CD4-positive, alpha-beta T cell treated with Interleukin-4 for 4 hours (primary cell): ENCODE measurements at regions not wholly inside any gene's neighbourhood (a gene's known extent, or its start where the extent isn't known, plus 50 kb on each side); places are given as distances from the start of the nearest gene placed in this dataset.
"Not testable (repeated sequence)": the region's sequence is repeated elsewhere in the genome, so short reads cannot be mapped to it uniquely, and the experiment has no call there.

Source experiments
- DNase-seq: peaks from one replicate; pipeline ENCODE4 v3.0.0-alpha.2; 2020

DNA sequence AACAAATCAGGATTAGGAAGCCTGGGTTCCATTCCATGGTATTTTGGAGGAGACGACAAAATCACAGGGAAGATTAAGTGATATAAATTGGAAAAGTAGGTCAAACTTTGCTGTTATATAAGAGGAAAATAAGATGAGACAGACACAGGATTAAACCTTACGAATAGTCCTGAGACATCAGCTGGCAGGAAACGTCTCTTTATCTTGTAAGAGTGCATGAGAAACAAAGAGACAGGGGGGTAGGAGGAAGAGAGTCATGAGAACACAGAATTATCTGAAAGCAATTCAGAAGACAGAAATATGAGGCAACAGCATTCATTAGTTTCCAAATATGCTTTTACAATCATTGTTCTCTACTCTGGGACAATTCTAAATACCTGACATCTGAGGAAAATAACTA is 310.6 kb upstream of the MIR17HG start:
- DNase-seq, result no peak

DNA sequence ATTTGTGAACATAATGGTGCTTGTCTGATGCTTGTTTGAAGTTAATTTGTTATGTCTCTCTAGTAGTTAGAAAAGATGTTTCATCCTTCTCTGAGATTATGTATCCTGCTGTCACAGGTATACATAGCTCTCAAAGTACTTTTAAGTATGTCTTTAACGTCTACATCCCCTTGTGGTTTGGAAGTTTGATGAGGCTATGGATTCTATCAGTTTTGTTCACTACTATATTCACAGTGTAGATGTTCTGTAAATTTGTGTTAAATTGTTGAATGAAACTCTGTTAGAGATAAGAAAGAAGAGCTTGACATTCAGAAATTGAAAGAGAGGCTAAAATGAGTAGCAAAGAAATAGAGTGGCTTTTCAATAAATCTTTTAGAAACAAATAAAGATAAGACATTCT is 304.6 kb upstream of the MIR17HG start:
- no peak for DNase-seq

DNA sequence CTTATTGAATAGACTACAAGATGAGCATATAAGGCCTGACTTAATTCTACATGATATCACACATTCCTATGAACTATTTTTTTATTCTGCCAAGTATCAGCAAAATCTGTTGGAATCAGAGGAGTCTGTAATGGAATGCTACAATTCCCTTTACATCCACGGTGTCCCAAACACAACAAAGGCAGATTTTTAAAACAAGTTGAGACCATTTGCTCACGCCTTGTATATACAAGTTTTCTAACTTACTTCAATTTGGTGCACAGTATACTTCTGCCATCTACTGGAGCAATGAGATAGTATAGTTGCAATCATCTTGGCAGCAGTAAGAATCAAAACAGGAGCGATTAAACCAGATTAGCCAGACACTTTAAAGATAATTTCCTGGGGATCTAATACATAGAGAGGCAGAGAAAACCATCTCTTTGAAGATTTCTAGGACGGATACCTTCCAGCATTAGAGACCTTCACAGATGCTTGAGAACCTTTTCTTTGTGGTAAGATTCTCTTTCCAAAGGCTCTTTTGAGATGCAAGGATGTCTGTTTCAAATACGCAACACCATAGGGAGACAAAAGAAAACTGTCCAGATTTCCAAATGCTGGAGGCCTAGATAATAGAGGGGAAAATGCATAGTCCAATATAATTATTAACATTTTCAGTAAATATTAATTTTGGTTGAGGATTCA is 302.0 kb upstream of the MIR17HG start:
- no peak for DNase-seq

DNA sequence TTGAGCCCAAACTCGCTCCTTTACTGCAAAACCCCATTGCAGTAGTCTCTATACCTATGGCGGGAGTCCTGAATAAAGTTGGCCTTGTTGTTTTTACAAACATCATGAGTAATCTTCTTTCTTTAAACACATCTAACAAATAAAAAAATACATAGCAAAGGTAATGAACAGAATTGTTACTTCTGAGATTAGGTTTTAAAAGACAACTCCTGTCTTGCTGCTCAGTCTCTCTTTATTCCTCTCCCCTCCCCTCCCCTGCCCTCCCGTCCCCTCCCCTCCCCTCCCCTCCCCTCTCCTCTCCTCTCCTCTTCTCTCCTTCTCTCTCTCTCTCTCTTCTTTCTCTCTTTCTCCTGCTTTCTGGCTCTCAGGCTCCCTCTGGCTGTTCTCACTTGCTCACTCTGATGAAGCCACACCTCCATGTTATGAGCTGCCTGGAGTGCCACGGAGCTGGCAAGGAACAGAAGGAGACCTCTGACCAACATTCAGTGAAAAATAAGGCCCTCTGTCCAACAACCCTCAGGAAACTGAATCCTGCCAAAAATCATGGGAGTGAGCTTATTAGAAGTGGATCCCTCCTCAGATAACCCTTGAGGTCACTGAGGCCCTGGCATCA is 300.7 kb upstream of the MIR17HG start:
- DNase-seq, result no peak

DNA sequence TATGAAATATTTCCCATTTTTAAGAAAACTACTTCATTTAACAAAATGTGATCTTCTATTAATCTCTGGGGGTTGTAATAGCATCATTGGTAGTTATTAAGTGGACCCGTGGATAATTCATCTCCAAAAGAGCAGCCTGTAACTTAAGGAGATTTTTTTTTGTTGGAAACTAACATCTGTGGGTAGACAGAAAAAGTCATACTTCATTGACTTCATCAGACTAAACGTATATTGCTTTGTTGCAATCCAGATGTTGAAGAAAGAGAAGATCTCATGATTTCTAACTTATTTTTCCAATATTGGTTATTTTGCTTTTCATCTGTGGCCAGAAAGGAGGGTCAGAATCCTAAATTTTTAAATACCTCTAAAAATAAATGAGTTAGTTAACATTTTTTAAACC is 296.5 kb upstream of the MIR17HG start:
- DNase-seq, result no peak

DNA sequence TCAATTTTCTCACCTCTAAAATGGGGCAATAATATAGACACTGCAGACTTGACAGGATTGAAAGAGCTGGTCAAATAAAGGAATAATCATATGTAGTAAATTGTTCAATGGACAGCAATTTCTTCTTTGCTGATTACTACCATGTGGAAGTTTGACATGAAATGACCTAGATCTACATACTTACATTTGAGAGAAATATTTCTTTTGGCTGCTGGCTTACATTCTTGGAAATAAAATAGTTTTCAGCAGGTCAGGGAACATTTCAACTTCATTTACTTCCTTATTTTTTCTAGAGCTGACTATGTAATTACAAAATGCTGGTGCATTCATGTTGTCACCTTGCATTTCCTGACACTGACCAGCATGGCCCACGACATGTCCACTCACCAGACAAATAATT is 294.6 kb upstream of the MIR17HG start:
- DNase-seq, result no peak

DNA sequence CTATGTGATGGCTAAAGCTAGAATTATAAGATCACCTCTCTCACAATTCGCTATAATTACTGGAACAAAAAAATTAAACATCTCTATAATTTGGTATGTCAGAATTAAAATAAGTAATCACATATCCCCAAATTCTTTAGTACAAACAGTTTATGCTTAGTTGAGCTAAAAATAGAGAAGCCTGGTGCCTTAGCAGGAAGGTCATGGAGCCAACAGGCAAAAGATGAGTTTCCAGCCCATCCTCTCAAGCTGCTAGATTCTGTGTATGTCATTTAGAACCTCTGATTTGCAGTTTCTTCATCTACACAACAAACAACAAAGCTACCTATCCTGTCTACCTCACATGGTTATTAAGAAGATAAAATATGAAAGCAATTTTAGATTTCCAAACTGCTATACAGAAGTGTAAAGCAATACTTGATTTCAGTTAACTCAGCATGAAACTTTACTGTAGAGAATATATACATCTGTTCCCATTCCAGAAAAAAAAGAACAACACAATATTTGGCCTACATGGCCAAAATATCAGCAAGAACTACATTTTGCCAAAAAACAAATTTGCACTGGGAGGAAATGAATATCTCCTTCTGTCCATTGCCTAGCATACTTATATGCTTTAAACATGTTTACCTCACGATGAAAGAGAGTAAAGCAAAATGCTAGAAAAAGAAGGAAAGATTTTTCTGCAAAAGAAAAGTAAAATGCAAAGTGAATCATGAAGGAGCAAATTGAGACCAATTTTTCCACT is 294.0 kb upstream of the MIR17HG start:
- no peak for DNase-seq

DNA sequence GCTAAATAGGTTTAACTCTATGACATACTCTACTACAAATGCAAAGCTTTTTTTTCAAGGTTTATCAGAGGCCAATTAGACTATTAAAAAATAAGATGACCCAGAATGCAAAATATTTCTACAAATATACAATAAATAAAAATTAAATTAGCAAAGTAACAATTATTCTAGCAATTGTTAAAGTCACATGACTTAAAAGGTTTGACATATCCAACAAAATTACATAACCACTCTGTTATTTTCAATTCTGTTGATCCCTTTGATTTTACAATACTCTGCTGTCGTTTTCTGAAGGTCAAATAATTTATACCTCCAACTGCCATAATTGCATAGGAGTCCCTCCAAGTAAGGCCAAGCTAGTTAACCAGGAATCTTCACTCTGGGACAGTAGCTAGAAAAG is 292.6 kb upstream of the MIR17HG start:
- DNase-seq, result no peak

DNA sequence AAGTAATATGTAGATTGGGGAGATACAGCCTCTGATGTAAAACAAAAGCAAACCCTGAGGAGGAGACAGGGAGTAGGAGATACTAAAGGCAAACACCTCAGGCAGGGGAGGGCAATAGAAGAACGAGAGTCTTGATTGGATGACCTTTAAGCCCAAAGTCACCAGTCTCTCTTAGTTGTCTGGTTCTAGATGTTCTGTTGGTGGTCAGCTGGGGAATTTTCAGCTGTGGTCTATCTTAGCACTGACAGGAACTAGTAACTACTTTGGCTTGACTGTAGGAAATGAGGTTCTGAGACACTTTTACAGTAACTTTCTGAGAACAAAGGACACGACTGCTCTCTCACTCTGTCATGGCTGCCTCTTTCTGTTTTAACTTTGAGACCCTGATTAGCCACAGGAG is 290.7 kb upstream of the MIR17HG start:
- no peak for DNase-seq

DNA sequence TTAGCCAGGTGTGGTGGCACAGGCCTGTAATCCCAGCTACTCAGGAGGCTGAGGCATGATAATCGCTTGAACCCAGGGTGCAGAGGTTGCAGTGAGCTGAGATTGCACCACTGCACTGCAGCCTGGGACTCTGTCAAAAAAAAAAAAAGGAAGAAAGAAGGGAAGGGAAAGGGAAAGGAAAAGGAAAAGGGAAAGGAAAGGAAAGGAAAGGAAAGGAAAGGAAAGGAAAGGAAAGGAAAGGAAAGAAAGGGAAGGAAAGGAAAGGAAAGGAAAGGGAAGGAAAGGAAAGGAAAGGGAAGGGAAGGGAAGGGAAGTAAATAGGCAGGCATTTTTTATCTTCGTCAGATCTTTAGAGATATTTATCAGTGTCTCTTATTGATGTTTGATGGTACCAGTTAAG is 290.0 kb upstream of the MIR17HG start:
- DNase-seq, result not testable (repeated sequence)

DNA sequence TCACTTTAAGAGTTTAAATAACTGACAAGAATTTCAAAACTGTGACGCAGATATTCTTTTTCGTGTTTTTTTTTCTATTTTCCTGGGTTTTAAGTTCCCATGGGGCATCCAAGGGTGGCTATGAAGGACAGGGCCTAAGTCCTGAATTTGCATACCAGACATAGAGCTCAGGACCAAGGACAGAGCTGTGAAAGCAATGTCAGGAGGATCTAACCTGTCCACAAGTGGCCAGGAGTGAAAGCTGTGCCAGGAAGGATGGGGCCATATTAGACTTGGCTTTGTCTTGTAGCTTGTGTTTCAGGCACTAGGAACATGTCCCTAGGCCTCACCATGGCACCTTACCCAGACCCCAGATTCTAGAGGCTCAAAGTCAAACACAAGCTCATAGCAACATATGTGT is 289.4 kb upstream of the MIR17HG start:
- DNase-seq, result no peak

DNA sequence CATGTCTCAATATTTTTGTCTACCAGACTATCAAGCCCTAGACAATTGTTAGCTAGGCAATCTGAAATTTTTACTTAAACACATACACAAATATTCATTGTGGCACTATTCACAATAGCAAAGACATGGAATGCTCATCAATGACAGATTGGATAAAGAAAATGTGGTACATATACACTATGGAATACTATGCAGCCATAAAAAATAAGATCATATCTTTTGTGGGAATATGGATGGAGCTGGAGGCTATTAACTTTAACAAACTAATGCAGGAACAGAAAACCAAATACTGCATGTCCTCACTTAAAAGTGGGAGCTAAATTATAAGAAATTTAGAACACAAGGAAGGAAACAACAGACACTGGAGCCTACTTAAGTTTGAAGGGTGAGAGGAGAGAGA is 288.6 kb upstream of the MIR17HG start:
- no peak for DNase-seq

DNA sequence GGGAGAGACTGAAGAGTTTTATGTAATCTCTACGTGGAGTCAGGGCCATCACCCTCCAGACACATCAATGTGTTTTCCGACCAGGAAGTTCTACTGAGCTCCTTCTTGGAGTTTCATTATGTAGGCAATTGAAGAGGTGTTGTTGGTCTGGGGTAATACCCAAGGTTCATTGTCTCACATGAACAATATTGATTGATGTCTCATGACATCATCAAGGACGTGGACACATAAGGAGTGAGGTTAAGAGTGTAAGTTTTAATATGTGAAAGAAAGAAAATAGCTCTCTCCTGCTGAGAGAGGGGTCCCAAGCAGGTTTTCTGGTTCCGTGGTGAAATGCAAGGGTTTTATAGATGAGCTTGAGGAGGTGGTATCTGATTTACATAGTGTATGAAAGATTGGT is 280.7 kb upstream of the MIR17HG start:
- no peak for DNase-seq

DNA sequence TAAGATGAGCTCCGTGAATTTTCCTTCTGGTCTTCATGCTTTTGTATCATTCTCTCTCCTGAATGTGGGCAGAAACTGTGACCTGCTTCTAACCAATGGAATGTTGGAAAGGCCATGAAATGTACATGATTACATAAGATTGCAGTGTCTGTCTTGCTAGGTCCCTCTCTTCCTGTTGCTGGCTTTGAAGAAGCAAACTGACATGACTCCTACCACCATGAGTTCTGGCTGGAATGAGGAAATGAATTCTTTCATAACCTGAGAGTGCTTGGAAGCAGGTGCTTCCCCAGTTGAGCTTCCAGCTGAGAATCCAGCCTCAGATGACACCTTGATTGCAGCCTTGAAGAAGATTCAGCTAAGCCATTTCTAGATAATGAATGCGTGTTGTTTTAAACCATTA is 275.0 kb upstream of the MIR17HG start:
- no peak for DNase-seq

DNA sequence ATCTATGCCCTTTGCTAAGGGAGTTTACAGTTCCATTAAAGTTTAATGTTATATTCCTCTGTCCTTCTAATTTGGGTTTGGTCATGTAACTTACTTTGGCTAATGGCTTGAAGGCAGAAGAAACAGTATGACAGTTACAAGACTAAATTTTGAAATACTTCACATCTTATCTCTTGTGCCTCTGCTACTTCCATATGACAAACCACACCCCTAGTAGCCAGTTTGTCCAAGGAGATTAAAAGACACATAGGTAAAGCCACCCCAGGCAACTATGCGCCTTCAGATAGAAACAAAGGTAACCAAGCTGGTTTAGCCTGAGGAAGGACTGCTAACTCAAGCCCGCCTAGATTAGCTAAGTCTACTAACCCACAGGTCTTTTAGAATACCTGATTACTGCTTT is 273.4 kb upstream of the MIR17HG start:
- DNase-seq, result no peak

DNA sequence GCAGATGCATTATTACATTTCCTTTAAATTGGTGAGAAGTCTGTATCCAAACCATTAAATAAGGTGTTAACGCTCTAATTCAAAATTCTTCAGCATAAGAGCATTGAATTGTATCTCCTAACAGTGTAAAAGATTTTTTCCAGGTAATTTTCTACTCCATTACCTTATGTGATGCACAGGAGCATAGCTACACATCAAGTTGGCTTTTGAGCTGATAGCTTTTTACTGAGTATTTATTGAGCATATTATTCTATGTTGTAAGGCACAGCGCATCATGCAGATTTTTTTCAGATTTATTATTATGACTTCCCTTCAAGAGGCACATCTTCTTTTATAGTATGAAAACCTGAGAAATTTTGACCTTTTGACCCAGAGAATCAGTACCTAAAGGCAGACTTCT is 270.7 kb upstream of the MIR17HG start:
- DNase-seq, result no peak

DNA sequence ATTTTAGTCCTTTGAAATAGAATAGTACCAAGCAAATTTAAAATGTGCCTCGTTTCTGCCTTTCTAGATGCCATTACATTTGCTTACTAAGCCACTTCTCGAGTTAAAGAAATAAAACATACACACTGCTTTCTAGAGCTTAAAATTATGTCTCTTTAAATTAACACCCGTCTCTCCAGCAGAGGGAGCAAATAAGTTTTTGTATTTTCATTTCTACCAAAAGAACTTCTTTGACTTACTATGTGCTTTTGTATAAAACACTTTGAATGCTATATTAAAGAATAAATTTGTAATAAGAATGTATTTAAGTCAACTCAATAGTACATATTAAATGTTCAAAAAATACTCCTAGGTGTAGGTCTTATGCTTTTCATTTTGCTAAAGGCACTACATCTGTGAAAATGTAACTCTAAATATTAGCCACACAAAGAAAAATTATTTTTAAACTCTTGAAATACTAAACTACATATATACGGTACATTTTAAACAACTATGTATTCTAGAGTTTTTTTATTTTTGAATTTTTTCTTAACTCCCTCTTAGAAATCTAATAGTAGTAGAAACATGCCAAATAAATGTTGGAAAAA is 269.3 kb upstream of the MIR17HG start:
- DNase-seq, result no peak

DNA sequence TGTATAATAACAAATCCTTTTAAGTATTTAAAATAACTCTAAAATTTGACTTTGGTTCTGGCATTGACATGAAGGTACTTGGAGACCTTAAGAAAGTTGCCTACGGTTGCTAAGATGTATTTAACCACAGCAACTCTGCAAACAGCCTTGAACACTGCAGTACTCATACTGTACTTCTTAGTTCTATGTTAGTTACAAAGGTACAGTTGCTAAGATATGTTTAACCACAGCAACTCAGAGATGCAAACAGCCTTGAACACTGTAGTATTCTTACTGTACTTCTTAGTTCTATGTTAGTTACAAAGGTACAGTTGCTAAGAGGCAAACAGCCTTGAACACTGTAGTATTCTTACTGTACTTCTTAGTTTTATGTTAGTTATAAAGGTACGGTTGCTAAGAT is 268.3 kb upstream of the MIR17HG start:
- no peak for DNase-seq

DNA sequence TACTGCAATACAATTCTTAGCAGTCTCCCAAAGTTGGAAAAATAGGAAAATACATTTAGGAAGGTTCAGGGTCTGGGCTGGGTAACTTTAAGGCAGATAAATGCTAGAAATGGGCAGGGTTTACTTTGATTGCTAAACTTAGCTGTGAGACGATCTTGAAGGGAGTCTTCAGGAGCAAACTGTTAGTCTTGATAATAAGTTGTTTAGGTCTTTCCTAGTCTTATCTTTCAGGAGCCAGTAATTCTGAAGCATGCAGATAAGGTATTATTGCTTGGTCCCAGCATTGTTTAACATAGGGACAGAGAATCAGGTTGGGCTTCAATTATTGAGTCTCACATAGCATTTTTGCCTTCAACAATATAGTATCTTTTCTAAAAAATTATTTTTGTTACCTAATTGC is 262.4 kb upstream of the MIR17HG start:
- no peak for DNase-seq

DNA sequence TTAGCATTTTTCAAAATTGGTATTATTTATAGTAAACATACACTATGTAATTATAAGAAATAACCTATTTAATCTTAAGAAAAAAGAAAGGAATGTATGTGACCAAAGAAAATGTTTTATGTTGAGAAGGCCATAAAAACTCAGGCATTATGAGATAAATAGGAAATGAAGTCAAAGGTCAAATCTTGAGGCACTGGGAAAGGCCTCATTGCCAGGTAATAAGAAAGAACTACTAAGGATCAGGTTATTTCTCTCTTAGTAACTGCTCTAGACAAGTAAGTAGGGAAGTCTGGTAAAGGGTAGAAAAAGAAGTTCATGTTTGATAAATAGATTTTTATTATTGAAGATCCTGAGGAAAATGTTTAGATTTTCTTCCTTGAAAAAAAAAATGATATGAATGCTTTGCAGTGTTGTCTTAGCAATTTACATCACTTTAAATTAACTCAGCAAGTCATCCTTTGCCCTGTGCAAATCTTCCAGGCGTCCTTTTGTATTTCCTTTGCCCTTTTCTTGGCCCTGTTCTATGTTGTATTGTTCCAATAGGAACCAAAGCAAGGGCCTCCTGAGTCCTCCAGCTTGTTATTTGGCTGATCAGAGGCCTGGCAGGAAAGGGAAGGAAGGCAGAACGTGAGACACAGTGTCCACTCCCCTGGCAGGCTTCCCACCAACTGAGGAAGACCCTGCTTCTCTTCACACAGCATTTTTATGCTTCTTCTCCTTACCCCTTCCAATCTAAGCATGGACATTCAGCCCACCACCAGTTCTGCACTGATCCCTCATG is 260.4 kb upstream of the MIR17HG start:
- no peak for DNase-seq

DNA sequence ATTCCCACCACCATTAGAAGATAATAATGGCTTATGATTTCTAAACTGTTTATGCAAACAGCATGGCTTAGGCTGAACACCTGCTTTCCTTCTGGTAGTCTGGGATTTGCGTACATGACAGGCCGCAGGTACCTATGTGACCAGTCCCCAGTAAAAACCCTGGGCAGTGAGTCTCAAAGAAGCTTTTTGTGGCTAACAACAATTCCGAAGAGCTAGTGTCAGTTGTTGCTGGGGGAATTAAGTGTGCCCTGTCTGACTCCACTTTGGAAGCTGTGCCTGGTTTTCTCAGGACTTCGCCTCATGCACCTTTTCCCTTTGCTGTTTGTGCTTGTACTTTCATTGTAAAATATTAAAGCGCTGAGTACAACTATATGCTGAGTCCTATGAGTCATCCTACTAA is 250.2 kb upstream of the MIR17HG start:
- DNase-seq, result no peak

DNA sequence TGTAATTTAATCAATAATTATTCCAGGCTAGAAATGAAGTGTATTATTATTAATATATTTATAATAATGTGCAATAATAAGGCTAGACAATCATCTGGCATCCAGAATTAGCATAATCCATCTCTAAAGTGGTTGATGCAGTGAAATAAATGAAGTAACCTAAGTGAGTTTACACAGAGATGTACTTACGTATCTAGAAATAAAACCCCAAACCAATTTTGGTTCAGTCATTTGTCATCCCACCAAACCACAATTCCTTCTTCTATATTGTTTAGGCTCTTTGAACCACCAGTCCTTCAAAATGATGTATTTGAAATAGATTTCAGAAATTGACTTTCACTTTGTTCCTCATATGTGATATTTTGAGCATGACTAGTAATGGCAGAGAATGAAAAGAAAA is 247.6 kb upstream of the MIR17HG start:
- no peak for DNase-seq

DNA sequence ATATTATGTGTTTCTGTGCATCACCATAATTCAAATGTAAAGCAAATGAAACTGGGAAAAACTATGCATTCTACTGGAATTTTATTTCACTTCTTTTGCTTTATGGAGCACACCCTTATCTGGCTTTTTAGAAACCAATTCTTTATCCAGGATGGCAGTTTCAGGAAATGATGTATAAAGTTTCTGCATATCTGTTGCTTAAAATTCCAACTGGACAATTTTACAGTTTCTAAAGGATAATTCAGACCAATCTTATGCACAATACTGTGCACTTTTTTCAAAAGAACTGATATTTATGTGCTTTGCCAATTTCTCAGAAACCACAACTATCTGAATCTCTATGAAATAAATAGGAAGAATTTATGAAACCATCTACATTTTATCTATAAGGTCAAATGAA is 246.5 kb upstream of the MIR17HG start:
- no peak for DNase-seq
